HG02763 (cell line): ENCODE measurements at regions not wholly inside any gene's neighbourhood (a gene's known extent, or its start where the extent isn't known, plus 50 kb on each side); places are given as distances from the start of the nearest gene placed in this dataset.

Experiments
- ATAC-seq: cut with Tn5 transposase; IDR thresholded peaks from one replicate; pipeline ENCODE4 v1.9.1; 2021; ENCODE audit warnings: mild to moderate bottlenecking, moderate library complexity; ENCODE audit not compliant: unreplicated experiment

GRCh38 chr10:83562381-83562780 is 576.9 kb upstream of the GHITM start:
- no peak for ATAC-seq

DNA sequence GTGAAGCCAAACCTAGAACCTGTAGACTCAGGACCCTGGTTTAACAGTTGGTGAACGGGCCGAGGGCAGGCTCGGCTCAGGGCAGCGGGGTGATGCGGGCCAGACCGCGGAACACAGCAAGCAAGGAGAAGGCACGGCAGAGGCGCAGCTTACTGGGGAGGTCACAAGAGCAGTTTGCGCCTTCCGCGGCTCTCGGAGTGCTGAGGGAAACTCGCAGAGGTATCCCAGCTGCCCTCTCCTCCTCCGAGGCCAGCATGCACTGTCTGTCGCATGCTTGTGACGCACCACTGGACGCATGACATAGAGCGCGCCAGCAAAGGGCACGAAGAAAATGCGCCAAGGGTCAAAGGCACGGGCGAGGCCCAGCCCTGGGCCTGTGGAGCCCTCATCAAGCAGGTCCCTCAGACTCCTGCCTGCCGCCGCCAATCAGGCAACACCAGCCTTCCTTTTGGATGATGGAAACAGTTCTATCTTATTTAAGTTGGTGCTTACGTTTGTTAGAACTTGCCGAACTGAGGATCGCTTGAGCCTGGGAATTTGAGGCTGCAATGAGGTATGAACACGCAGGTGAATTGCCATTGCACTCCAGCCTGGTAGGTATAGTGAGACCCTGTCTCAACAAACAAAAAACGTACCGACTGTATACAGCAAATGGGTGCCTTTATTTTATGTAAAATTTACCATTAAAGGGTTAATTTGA is 574.3 kb upstream of the GHITM start:
- no peak for ATAC-seq

DNA sequence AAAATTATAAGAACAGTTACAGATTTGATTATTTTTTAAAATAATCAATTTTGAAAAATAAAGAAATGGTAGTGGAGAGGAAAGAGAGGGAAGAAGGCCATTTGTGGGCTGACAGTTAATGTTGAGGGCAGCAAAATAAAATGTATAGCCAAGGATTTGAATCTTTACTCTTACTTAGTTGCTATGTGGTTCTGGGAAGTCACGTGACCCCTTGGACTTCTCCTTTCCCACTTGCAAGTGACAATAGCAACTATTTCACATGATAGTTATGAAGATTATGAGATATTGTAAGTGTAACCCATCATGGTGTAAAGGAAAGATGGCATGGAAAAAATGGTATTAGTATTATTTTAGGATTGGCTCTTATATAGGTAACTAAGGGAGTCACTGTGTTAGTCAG is 567.3 kb upstream of the GHITM start:
- ATAC-seq: no peak

DNA sequence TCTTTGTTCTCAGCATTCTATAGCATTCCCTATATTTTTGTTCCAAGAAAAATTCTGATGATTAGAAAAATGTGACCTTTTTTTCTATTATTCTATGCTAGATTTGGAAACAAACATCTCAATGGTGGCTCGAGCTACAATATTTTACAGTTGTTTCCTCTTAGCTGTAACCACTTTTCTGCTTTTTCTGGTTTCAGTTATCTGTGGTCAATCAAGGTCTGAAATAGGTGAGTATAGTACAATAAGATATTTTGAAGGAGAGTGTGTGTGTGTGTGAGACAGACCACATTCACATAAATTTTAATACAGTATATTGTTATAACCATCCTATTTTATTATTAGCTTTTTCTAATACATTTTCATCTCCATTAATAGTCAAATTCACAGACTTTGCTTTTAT is 564.5 kb upstream of the GHITM start:
- ATAC-seq: no peak

GRCh38 chr10:83577421-83577820 is 561.9 kb upstream of the GHITM start:
- no peak for ATAC-seq

- no peak for ATAC-seq
Observed at GRCh38 chr10:83580373-83581012, 558.8 kb upstream of the GHITM start.

GRCh38 chr10:83582407-83583095 is 556.8 kb upstream of the GHITM start:
- ATAC-seq: no peak

DNA sequence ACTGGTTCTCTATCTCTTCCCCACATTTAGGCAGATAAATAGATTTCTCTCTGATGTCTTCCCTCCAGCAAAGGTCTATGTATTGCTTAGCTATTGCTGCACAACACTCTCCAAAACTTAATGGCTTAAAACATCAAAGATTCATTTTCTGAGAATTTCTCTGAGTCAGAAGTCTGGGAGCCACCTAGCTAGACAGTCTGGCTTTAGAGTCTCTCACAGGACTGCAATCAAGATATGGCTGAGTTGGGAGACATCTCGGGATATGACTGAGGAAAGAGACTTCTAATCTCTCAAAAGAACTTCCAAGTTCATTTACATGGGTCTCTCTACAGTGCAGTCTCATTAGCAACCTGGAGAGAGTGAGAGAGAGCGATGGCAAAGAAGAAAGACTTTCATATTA is 553.6 kb upstream of the GHITM start:
- no peak for ATAC-seq

- ATAC-seq: no peak
Observed at GRCh38 chr10:83592337-83592935, 546.9 kb upstream of the GHITM start.

DNA sequence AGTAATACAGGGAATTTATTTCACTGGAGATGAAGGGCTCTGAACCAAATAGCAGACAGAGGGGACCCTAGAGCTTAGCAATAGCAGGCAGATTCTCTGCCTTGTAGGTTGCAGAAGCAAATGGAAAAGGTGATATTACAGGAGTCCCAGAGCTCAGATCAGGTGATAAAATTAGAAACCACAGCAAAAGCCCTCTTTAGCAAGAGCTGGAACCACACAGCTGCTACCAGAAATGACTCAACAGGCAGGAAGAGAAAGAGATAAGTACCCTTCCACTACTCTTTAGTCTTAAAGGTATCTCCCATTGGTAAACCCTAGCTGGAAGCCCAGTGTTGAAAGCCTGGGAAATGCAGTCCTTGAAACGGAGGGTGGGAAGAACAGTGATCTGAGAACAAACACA is 535.6 kb upstream of the GHITM start:
- peak; percentile 98 for ATAC-seq

GRCh38 chr10:83605783-83606630 is 533.3 kb upstream of the GHITM start:
- ATAC-seq: no peak

- no peak for ATAC-seq
Observed at GRCh38 chr10:83607959-83608745, 531.2 kb upstream of the GHITM start.

DNA sequence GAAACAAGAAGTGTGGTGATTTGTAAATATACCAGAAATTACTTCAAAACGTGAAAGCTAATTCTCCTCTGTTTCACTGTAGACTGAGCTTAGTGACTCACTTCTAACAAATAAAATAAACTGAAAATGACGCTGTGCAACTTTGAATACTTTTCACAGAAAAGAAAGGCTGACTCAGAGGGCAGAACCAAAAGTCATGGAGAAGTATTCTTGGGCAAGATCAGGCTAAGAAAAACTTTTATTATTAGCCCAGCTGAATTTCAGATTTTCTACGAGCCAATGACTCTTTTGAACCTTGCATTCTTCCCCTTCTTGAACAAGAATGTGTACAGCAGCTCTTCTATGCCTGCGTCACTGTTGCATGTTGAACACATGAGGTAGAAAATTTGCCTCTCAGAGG is 527.3 kb upstream of the GHITM start:
- ATAC-seq: no peak

- no peak for ATAC-seq
Observed at GRCh38 chr10:83612746-83613145, 526.6 kb upstream of the GHITM start.

DNA sequence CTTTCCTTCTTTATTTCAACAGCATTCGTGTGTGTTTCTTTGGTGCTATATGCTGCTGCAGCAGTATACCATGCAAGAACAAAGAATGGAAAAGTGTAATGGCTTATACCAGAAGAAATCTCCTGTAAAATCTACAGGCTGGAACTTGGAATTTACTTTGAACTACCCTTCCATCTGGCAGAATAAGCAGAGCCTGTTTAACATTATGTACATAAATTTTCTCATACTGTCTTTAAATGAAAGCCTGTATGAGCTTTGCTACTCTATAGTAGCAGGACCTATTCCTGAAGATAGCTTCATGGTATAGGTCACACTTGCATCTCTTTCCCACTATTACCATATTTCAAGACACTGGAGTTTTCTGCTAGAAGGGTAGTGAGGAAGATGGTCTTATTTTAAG is 522.1 kb upstream of the GHITM start:
- no peak for ATAC-seq

- ATAC-seq: no peak
Observed at GRCh38 chr10:83617692-83618545, 521.4 kb upstream of the GHITM start.

GRCh38 chr10:83625831-83626360 is 513.4 kb upstream of the GHITM start:
- ATAC-seq: no peak

DNA sequence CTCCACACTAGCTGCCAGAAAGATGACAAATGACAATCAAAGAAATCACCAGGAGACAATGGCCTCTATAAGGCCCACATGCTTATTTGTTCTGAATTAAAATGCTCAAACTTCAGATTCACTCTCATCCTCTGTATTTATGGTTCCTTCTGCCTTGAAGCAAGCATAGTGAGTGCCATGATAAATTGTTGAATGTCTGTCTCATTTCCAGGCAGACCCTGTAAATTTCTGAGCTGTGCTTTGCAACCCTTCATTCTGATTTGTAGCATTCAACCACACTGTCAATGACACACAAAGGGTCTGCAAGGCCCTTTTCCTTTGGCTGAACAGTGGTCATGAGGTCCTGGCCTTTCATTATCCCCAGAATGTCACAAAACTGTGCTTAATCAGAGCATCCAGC is 506.6 kb upstream of the GHITM start:
- no peak for ATAC-seq

DNA sequence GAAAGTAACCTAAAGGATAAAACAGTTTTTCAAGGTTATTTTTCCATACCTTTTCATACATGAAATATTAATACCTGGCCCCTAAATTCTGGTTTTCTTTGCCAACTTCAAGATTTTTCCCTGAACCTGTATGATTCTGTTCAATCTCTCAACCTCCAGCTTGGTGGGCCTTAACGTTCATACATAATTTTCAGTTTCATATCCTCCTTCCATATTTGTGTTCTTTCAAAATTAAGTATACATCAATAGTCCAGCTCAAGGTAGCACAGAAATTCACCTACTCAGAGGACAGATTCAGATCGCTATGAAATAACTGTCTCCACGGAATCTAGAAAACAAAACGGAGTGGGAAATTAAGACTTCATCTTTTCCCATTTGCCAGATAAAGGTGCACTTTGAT is 505.8 kb upstream of the GHITM start:
- ATAC-seq: no peak
